Motor neuron (in vitro differentiated cells): ENCODE measurements at regions not wholly inside any gene's neighbourhood (a gene's known extent, or its start where the extent isn't known, plus 50 kb on each side); places are given as distances from the start of the nearest gene placed in this dataset.
A peak's percentile ranks its signal among the peaks of the same experiment; 100 is the strongest.
"Not testable (repeated sequence)": the region's sequence is repeated elsewhere in the genome, so short reads cannot be mapped to it uniquely, and the experiment has no call there.

Experiments used
- ATAC-seq, 8 experiments: fragments of 200-7000 bp; cut with Tn5 transposase; replicated peaks in 6 of 8; 2 replicates each; pipeline ENCODE4 v1.8.0; 2021; ENCODE audit warnings: mild to moderate bottlenecking in 8 of 8, moderate library complexity in 8 of 8
- H3K27ac ChIP-seq, 2 donors: fragments of 250-450 bp; sonication (Bioruptor Pico); 2 replicates each; pipeline ENCODE4 v1.9.0; 2021; ENCODE audit warnings: antibody characterized with exemption in 2 of 2, mild to moderate bottlenecking in 2 of 2, moderate library complexity in 1 of 2
- H3K4me1 ChIP-seq, 2 donors: fragments of 250-450 bp; sonication (Bioruptor Pico); replicated peaks in 1 of 2; 2 replicates each; pipeline ENCODE4 v1.6.1; 2021; ENCODE audit warnings: antibody characterized with exemption in 2 of 2, mild to moderate bottlenecking in 2 of 2, moderate library complexity in 1 of 2
- H3K4me3 ChIP-seq, 5 donors: fragments of 250-450 bp; sonication (Bioruptor Pico); 2 replicates each; pipeline ENCODE4 v1.9.0; 2021; ENCODE audit warnings: antibody characterized with exemption in 5 of 5, mild to moderate bottlenecking in 5 of 5, moderate library complexity in 4 of 5
- WGBS, 10 experiments: fragments of 450-650 bp; shearing (Covaris generic); methylation state at CpG; one replicate each; pipeline ENCODE4 v1.0.0; 2022; 5-methylcytosine and 5-hydroxymethylcytosine counted together
- in situ Hi-C, 9 experiments: fragments of 400-800 bp; cut with MboI; loops; one replicate each; pipeline ENCODE4 v1.15.0; 2021; ENCODE audit warnings: low sequenced_read_pairs in 9 of 9, low pct_unique_long_range_greater_than_20kb in 2 of 9; ENCODE audit not compliant: unreplicated experiment in 9 of 9

DNA sequence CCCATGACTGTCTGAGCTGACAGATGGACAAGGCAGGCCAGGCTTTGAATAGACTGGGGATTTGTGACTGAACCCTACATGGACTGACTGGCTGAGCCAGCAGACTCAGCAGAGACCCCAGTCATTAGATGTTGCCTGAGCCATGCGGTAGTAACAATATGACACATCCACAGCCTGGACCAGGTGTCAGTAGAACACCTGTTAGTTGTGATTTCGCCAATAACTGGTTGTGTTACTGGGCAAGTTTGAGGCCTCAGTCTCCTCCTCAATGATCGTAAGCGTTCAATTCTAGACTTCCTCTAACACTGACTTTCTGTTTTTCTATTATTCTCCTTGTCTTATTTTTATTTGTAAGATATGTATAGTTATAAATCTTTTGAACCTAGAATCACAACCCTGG lies 311.9 kb upstream of the MAP3K7 start:
- H3K27ac ChIP-seq, result no peak overlapping the region
- 15 to 100% (median 78%) methylated on average over 1 to 4 of the region's 4 CpGs; no CpG with 5 or more reads in 4 of the 10 experiments for WGBS, 10 experiments
- in situ Hi-C loops, result loop anchor here in 1 of 9 experiments (25.0 kb wide), 1 partner anchor 286 kb away; no protein-coding TSS in a partner anchor
- ATAC-seq, result no peak
- H3K4me1 ChIP-seq, result peaks cover 5 to 16% of the 10 kb centered on the region in 2 donors
- no peak overlapping the region for H3K4me3 ChIP-seq

DNA sequence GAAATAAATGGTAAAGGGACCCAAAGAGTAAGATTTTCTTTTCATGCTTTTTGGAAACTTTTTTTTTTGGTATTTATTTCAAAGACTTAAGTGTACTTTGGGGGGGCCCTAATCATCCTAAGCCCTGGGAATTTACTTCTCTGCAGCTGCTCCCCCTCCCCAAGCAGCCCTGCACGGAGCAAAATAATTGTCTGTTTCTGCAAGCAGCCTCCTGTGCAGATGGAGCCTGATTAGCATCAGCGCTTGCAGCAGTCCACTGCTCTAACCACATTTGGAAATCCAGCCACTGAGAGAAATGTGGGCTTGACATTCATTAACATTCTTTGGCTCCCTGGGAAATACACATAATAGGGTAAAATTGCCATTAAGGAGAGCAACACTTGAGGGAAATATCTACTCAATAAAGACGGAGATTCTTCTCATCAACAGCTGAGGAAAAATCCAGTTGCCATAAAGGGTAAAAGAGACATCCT lies 309.2 kb upstream of the MAP3K7 start:
- WGBS, 10 experiments, result 0 to 48% (median 4%) methylated on average over 1 to 3 of the region's 3 CpGs; no CpG with 5 or more reads in 3 of the 10 experiments
- in situ Hi-C loops, result loop anchor here in 1 of 9 experiments (25.0 kb wide), 1 partner anchor 284 kb away; no protein-coding TSS in a partner anchor
- peak in 6 of 8 experiments; percentile 34 to 76 (median 54) for ATAC-seq

DNA sequence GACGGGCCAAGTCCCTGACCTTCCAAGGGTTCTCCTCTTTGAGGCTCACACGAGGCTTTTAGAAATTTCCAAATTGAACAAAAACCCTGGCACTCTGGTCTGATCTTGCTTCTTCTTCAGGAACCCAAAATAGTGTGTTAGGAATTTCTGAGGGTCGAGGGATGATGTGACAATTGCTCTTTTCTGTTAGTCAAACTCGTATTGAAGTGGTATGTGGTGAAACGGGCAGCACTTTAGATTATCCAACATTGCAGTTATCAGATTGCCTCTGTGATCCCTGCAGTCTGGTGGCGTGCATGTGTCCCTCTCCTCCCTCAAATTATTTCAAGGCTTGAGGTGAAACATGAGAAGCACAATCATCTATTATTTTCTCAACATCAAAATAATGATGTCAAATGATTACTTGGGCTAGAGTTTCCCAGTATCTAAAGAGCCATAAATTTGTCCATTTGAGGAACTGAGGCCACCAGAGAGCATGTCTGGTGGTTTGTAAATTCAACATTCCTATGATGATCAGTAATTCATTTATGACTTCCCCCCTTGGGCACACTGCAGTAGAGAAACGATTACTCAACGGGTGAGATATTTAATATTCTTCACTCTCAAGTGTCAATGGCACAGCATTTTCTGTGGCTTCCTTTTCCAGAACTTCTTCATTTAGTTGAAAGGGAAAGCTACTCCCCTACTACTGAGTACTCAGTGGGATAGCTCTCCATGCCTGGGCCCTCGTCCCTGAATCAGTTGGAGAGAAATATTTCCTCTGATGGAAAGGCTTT lies 308.6 kb upstream of the MAP3K7 start:
- Histone ChIP-seq H3K27ac (no peak overlapping the region), H3K4me3 (no peak overlapping the region), H3K4me1 (peaks cover 14 to 23% of the 10 kb centered on the region in 2 donors)
- peak in 5 of 8 experiments; percentile 12 to 65 (median 24) for ATAC-seq
- 3 to 82% (median 68%) methylated on average over 3 to 9 of the region's 9 CpGs for WGBS, 10 experiments
- in situ Hi-C loops, result loop anchor here in 1 of 9 experiments (25.0 kb wide), 1 partner anchor 283 kb away; no protein-coding TSS in a partner anchor

More for the DNA sequence above, 309.2 kb upstream of the MAP3K7 start:
- Histone ChIP-seq H3K4me1 (peaks cover 8 to 18% of the 10 kb centered on the region in 2 donors), H3K4me3 (no peak overlapping the region), H3K27ac (no peak overlapping the region)

DNA sequence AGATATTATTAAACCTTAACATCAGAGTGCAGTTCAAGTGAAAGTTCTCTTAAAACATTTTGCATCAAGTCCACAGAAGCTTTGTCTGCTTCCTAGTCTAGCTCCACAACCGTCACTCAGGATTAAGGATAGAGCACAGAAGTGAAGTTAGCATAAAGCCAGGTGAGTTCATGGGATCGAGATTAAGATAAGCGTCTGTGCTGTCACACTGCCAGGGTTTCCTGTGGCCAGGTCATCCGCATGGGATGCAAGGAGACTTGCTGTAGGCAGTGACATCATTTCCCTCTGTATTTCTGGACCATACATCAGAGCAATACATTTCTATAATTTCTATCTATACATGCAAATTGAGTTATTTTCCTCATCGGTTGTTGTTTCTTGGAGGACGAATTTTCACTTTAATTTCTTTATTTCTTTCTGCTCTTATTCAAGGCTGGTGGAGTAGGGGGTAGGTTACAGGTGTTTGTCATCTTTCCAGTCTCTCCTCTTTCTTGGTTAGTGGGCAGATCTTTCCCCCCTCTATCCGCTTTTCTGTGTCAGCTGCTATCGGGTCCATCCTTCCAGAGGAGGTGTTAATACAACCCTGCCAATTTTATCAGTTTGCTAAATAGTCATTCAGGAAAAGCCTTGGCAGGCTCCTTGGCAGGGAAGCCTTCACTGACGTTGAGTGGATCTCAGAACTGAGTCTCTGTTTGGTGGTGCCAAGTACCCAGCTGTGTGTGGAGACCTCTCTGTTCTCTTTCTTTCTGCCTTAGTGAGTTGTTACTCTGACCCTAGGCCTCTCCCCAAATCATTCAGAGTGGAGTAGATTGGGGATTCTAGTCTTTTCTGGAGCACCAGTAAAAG lies 307.6 kb upstream of the MAP3K7 start:
- H3K4me1 ChIP-seq, result peaks cover 19% of the 10 kb centered on the region in 2 donors
- no peak overlapping the region for H3K4me3 ChIP-seq
- H3K27ac ChIP-seq, result no peak overlapping the region
- ATAC-seq, result no peak
- in situ Hi-C loops, result loop anchor here in 1 of 9 experiments (25.0 kb wide), 1 partner anchor 282 kb away; no protein-coding TSS in a partner anchor
- 21 to 100% (median 86%) methylated on average over 2 to 8 of the region's 9 CpGs for WGBS, 10 experiments

DNA sequence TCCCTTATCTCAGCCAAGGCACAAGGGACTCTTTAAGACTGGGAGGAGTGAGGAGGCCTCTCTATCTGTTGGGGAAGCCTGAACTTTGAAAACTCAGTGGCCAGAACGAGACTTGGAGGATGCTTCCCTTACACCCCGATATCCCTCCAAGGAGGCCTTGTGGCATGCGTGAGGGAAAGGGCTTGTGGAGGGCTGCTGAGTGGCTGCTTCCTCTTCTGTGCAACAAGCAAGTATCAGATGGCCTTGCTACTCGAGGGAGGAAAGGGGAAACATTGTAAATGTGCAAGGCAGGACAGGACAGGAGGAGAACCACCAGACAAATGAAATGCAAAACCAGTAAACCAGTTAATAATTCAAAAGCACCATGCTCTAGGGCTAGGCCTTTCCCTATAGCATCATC lies 306.5 kb upstream of the MAP3K7 start:
- Histone ChIP-seq H3K27ac (no peak overlapping the region), H3K4me3 (no peak overlapping the region), H3K4me1 (peaks cover 19 to 21% of the 10 kb centered on the region in 2 donors)
- in situ Hi-C loops, result loop anchor here in 1 of 9 experiments (25.0 kb wide), 1 partner anchor 281 kb away; no protein-coding TSS in a partner anchor
- ATAC-seq, result no peak
- WGBS, 10 experiments, result 0 to 100% (median 75%) methylated on average over 1 to 4 of the region's 4 CpGs; no CpG with 5 or more reads in 2 of the 10 experiments

DNA sequence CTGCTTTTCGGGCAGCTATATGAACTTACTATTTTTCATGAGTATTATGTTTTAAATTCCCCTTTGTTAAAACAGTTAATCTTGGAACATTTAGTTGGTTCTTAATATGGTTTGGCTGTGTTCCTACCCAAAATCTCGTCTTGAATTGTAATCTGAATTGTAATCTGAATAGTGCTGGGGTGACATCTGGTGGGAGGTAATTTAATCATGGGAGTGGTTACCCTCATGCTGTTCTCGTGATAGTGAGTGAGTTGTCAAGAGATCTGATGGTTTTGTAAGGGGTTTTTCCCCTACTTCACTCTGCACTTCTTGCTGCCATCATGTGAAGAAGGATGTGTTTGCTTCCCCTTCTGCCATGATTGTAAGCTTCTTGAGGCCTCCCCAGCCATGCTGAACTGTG lies 305.4 kb upstream of the MAP3K7 start:
- in situ Hi-C loops, result loop anchor here in 1 of 9 experiments (25.0 kb wide), 1 partner anchor 280 kb away; no protein-coding TSS in a partner anchor
- Histone ChIP-seq H3K27ac (no peak overlapping the region), H3K4me3 (no peak overlapping the region), H3K4me1 (peaks cover 26 to 32% of the 10 kb centered on the region in 2 donors)
- 0 to 100% (median 43%) methylated on average over 1 to 3 of the region's 3 CpGs; no CpG with 5 or more reads in 2 of the 10 experiments for WGBS, 10 experiments
- ATAC-seq, result peak in 2 of 8 experiments; percentile 23 to 62

DNA sequence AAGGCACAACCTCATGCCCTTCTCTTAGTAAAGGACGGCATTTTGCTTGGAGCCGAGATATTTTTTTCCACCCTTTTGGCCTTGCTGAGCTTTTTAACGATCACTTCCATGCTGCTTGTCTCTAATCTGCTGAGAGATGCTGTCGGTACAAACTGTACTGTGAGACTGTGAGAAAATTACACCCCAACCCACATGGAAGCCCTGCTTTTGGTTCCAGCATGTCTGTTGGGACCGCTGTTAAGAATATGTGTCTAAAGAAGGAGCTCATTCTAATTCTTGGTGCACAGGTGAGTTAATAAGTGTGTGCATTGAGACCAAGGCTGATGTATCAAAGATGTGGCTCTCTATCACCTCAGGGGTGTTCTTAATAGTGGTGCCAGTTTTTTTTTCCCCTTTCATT lies 304.5 kb upstream of the MAP3K7 start:
- Histone ChIP-seq H3K27ac (no peak overlapping the region), H3K4me3 (no peak overlapping the region), H3K4me1 (peaks cover 26 to 33% of the 10 kb centered on the region in 2 donors)
- 25 to 95% (median 81%) methylated on average over 1 to 5 of the region's 5 CpGs; no CpG with 5 or more reads in 2 of the 10 experiments for WGBS, 10 experiments
- in situ Hi-C loops, result loop anchor here in 1 of 9 experiments (25.0 kb wide), 1 partner anchor 279 kb away; no protein-coding TSS in a partner anchor
- no peak for ATAC-seq

DNA sequence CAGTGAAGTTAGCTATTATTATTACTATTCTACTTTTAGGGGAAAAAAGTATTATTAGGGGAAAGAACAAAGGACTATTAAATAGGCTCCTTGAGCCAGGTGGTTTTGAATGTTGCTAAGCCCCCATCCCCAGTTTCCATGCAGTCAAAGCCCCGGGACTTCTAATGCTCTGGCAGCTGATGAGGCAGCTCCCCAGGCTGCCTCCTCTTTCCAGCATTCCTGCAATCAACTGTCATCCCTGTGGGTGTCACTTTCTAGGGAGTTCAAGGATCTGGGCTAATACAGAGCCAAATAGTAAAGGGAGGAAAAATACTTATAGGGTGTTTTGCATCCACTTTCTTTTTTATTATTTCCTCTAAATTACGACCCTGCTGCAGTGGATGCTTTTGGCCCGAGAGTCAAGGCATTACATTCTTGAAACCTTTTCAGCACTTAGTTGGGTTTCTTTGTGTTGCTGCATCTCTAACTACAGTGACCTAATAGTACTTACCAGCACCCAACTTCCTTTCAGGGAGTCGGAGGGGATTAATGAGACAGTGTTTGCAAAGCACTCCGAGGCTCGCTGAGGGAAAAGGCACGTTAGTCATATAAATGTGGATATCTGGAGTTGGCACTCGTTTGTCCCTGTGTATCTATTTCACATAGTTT lies 303.9 kb upstream of the MAP3K7 start:
- in situ Hi-C loops, result loop anchor here in 1 of 9 experiments (25.0 kb wide), 1 partner anchor 279 kb away; no protein-coding TSS in a partner anchor
- peak in 2 of 8 experiments; percentile 27 to 60 for ATAC-seq
- peaks cover 21 to 27% of the 10 kb centered on the region in 2 donors for H3K4me1 ChIP-seq
- WGBS, 10 experiments, result 0 to 84% (median 68%) methylated on average over 1 to 8 of the region's 8 CpGs; no CpG with 5 or more reads in 1 of the 10 experiments
- H3K27ac ChIP-seq, result no peak overlapping the region
- no peak overlapping the region for H3K4me3 ChIP-seq

DNA sequence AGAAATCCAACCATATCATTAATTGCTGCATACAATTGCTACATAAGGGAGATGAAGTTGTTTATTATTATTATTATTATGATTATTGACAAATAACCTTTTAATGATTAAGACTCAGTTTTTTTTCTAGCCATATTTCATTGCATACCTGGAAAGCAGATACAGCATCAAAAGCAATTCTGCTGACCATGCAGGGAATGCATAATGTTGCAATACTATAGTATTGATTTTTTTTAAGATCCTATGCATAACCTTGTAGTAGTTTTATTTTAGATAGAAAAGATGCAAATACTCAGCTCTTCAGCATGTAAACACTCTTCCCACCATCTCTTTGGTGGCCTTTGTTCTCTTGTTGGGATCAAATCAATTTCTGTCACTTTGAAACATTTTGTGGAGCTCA lies 300.9 kb upstream of the MAP3K7 start:
- in situ Hi-C loops, result loop anchor here in 1 of 9 experiments (25.0 kb wide), 1 partner anchor 275 kb away; no protein-coding TSS in a partner anchor
- Histone ChIP-seq H3K4me1 (peaks cover 21 to 24% of the 10 kb centered on the region in 2 donors), H3K4me3 (no peak overlapping the region), H3K27ac (no peak overlapping the region)
- no peak for ATAC-seq

DNA sequence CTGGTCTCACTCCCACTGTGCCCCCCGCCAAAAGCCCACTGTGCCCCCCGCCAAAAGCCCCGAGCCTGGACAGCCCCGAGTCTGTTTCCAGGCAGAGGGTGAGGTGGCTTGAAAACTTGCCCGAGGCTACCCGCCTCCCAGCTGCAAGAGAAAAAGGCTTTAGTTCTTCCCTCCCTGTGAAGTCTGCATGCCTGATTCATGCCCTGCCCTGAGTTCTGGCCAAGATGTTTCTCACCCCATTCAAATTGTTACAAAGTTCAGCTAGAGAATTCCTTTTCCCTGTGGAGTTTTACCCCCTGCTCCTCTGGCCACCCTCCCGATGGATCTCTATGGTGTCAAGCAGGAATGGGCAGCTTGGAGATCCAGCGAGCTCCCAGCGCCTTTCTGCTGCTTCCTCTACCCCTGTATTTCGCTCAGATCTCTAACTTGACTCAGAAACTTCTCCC lies 298.8 kb upstream of the MAP3K7 start:
- WGBS, 10 experiments, result 0 to 100% (median 91%) methylated on average over 1 to 6 of the region's 10 CpGs; no CpG with 5 or more reads in 3 of the 10 experiments
- H3K4me3 ChIP-seq, result no peak overlapping the region
- in situ Hi-C loops, result loop anchor here in 1 of 9 experiments (25.0 kb wide), 1 partner anchor 273 kb away; no protein-coding TSS in a partner anchor
- H3K27ac ChIP-seq, result no peak overlapping the region
- peak in 4 of 8 experiments; percentile 67 to 99 (median 92) for ATAC-seq
- peaks cover 14 to 17% of the 10 kb centered on the region in 2 donors for H3K4me1 ChIP-seq

DNA sequence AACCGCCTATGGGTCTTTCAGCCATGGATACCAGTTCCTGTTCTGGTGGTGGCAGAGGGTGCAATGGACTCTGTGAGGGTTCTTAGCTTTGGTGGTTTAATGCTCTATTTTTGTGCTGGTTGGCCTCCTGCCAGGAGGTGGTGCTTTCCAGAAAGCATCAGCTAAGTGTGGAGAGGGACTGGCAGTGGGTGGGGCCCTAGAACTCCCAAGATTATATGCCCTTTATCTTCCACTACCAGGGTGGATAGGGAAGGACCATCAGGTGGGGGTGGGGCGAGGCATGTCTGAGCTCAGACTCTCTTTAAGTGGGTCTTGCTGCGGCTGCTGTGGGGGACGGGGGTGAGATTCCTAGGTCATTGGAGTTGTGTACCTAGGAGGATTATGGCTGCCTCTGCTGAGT lies 298.3 kb upstream of the MAP3K7 start:
- ATAC-seq, result peak in 3 of 8 experiments; percentile 25 to 63 (median 48)
- not testable (repeated sequence) for H3K4me3 ChIP-seq, H3K27ac ChIP-seq
- WGBS, 10 experiments, result 100% methylated on average over 1 of the region's 4 CpGs; no CpG with 5 or more reads in 9 of the 10 experiments
- peaks cover 10 to 17% of the 10 kb centered on the region in 2 donors for H3K4me1 ChIP-seq
- in situ Hi-C loops, result loop anchor here in 1 of 9 experiments (25.0 kb wide), 1 partner anchor 273 kb away; no protein-coding TSS in a partner anchor

DNA sequence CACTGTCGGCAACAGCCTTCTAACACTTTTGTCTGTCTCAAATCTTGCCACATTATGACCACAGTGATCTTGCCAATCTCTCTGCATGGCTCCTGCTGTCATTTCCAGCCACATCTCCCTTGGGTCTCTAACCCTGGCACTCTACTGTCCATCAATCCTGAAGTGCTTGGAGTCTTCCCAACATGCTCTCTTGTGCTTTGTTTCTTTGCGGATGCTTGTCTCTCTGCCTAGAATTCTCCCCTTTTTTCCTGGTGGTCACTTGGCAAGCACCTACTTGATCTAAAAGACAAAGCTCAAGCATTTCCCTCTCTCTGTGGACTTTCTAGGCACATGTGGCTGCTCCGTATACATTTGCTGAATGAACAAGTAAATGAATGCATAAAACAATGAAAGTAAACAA lies 290.7 kb upstream of the MAP3K7 start:
- no peak overlapping the region for H3K4me3 ChIP-seq
- H3K27ac ChIP-seq, result no peak overlapping the region
- in situ Hi-C loops, result loop anchor here in 1 of 9 experiments (25.0 kb wide), 1 partner anchor 265 kb away; no protein-coding TSS in a partner anchor
- peaks cover 0 to 3% of the 10 kb centered on the region in 2 donors for H3K4me1 ChIP-seq
- WGBS, 10 experiments, result 41 to 100% (median 72%) methylated on average over 1 to 3 of the region's 3 CpGs
- ATAC-seq, result peak in 1 of 8 experiments; percentile 81
